GM21619 (cell line): ENCODE measurements at regions not wholly inside any gene's neighbourhood (a gene's known extent, or its start where the extent isn't known, plus 50 kb on each side); places are given as distances from the start of the nearest gene placed in this dataset.

Source experiments
- ATAC-seq: cut with Tn5 transposase; IDR thresholded peaks from one replicate; pipeline ENCODE4 v1.9.1; 2021; ENCODE audit not compliant: unreplicated experiment

GRCh38 chr13:34001389-34001788 lies 183.4 kb downstream of the RFC3 start:
- no peak for ATAC-seq

- ATAC-seq, result no peak
These were observed 184.2 kb downstream of the RFC3 start for GRCh38 chr13:34002141-34002540.

GRCh38 chr13:34002924-34003323 lies 185.0 kb downstream of the RFC3 start:
- no peak for ATAC-seq

- ATAC-seq, result no peak
These were observed 185.7 kb downstream of the RFC3 start for GRCh38 chr13:34003656-34004055.

GRCh38 chr13:34004676-34005075 lies 186.7 kb downstream of the RFC3 start:
- no peak for ATAC-seq

- no peak for ATAC-seq
These were observed 188.1 kb downstream of the RFC3 start for GRCh38 chr13:34006011-34006410.

- ATAC-seq, result no peak
These were observed 193.7 kb downstream of the RFC3 start for GRCh38 chr13:34011552-34012085.

GRCh38 chr13:34012382-34012781 lies 194.4 kb downstream of the RFC3 start:
- ATAC-seq, result no peak

- no peak for ATAC-seq
These were observed 195.1 kb downstream of the RFC3 start for GRCh38 chr13:34013061-34013460.

- no peak for ATAC-seq
These were observed 199.3 kb downstream of the RFC3 start for GRCh38 chr13:34017231-34017630.

- no peak for ATAC-seq
These were observed 201.9 kb downstream of the RFC3 start for GRCh38 chr13:34019870-34020269.

- no peak for ATAC-seq
These were observed 202.4 kb downstream of the RFC3 start for GRCh38 chr13:34020388-34020787.

- no peak for ATAC-seq
These were observed 203.7 kb downstream of the RFC3 start for GRCh38 chr13:34021619-34022018.

- no peak for ATAC-seq
These were observed 207.8 kb downstream of the RFC3 start for GRCh38 chr13:34025746-34026145.

- ATAC-seq, result no peak
These were observed 208.4 kb downstream of the RFC3 start for GRCh38 chr13:34026308-34026707.

- no peak for ATAC-seq
These were observed 210.8 kb downstream of the RFC3 start for GRCh38 chr13:34028496-34029442.

GRCh38 chr13:34030782-34031181 lies 212.8 kb downstream of the RFC3 start:
- no peak for ATAC-seq

GRCh38 chr13:34031610-34032009 lies 213.7 kb downstream of the RFC3 start:
- no peak for ATAC-seq

- ATAC-seq, result no peak
These were observed 216.5 kb downstream of the RFC3 start for GRCh38 chr13:34034411-34034810.

GRCh38 chr13:34035178-34035577 lies 217.2 kb downstream of the RFC3 start:
- ATAC-seq, result no peak

- no peak for ATAC-seq
These were observed 217.9 kb downstream of the RFC3 start for GRCh38 chr13:34035676-34036325.
